Right renal cortex interstitium (tissue), 3 donors: ENCODE measurements at regions not wholly inside any gene's neighbourhood (a gene's known extent, or its start where the extent isn't known, plus 50 kb on each side); places are given as distances from the start of the nearest gene placed in this dataset.

Experiments used
- DNase-seq, 3 donors: peaks; one replicate each; pipeline ENCODE4 v3.0.0-alpha.2; 2013; ENCODE audit warnings: low read depth in 3 of 3, low spot score in 2 of 3

DNA sequence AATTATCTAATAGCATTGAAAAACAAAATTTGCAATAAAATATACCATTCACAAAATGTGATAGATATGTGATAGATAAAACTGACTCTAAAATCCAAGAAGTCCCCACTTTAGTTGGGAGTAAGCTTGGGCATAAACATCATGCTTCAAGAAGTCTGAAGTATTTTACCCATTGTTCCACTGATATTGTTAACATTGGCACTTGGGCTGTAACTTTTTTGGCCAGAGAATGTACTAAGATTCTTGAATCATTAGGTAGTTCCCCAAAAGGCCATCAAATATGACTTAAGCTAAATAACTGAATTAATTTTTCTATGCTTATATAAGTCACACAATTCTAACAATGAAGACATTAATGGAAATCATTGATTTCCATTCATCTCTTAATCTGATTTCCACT lies 413.6 kb downstream of the CDH2 start:
- DNase-seq: no peak

DNA sequence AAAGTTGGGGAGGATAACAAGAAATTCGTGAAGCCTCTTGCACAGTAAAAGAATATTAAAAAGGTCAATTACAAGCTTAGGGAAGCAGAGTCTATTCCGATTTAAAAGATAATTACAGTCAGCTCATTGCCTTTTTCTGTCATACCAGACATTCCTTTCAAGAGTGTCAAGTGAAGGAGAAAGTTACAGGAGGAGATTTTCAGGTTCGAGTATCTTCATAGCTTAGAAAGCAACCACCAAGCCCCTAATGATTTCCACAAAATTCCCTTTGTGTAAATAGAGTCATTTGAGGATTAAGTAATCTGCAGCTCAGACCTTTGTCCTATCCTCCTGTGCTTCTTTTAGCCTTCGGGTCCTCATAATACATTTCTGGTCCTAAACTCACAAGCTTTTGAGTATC lies 414.9 kb downstream of the CDH2 start:
- no peak for DNase-seq

DNA sequence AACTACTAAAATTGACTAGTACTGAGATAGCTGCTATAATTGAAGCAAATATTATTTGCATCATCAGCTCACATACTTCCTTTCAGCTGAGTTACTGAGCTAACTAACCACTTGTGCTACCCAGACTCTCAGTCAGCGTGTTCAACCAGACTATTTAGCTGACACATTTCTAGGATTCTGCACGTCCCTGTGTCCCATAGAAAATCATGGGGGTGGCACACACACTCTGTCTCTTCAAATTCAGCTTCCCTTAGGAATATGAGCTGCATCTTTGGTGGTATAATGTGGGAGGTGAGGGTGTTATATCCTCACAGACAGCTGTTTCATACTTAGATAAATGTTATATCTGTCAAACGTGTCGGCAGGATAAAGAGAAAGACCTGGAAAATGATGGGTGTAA lies 424.0 kb downstream of the CDH2 start:
- no peak for DNase-seq

DNA sequence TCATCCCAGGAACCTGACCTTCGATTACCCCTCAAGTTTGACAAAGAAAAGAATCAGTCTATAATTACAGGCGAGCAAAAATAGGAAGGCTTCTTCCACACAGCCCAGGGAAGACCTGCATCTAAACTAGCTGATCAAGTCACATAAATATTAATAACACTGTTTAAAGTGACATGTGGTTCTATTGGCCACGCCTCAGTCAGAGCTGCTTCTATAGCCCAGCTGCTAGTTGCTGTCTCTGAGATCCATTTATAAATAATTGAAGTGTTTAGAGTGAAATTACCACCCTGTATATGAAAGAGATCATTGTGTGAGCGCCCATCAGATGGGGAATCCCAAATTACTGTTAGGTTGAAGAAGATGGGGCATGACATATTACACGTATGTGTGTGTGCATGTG lies 426.0 kb downstream of the CDH2 start:
- DNase-seq: no peak

DNA sequence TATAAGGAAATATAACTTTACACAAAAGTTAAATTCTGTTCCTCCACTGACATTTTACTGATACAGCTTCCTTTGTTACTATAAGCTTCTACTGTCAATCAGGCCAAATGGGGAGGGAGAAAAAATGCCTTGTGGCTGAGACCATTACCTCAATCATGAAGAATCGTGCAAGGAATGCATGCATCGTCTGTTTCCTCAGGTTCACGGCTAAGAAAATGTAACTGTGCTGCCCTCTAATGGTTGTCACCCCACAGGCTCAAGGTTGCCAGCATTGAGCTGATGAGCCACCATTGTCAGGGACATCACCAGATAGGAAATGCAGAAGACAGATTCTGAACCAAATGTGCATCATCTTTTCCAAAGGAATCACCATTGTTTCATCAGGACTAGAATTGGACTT lies 426.9 kb downstream of the CDH2 start:
- DNase-seq: peak; percentile 25 to 46 (median 27)

DNA sequence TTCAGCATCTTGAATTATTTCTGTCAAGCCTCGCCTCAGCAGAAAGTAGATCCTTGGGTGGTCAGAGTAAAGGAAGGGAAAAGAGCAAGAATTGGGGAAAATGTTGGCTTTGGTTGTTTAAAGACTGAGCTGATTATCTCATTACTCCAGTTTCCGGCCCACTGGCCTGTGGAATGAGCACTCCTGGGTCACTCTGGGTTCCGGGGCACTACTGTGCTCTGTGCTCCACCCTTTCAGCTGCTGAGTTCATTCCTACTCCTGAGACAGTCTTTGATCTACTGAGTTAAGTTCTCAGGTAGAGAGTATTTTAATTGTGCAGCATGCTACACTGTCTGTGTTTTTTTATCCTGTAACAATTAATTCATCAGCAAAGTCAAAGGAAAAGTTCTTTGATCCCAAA lies 427.7 kb downstream of the CDH2 start:
- DNase-seq: peak in 1 of 3 donors; percentile 6

DNA sequence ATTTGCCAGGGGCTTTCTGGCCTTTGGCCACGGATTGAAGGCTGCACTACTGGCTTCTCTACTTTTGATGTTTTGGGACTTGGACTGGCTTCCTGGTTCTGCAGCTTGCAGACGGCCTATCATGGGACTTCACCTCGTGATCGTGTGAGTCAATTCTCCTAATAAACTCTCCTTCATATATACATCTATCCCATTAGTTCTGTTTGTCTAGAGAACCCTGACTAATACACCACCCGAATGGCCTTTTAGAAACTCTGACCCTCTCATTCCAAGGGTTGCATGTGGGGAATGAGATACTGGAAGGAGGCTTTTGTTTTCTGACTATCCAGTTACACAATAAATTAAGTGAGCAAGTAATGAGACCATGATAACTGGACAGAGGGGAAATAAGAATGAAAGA lies 430.7 kb downstream of the CDH2 start:
- no peak for DNase-seq

DNA sequence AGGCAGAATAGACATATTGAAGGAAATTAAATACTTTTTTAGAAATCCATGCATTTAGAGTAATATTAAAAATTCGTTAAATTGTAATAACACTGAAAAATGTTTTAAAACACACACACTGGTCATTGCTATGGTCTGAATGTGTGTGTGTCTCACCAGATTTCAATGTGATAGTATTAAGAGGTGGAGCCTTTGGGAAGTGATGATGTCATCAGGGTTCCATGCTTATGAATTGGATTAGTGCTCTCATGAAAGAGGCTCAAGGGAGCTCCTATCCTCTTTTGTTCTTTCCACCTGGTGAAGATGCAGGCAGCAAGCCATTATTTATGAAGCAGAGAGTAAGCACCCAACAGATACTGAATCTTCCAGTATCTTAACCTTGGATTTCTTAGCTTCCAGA lies 441.8 kb downstream of the CDH2 start:
- DNase-seq: no peak

DNA sequence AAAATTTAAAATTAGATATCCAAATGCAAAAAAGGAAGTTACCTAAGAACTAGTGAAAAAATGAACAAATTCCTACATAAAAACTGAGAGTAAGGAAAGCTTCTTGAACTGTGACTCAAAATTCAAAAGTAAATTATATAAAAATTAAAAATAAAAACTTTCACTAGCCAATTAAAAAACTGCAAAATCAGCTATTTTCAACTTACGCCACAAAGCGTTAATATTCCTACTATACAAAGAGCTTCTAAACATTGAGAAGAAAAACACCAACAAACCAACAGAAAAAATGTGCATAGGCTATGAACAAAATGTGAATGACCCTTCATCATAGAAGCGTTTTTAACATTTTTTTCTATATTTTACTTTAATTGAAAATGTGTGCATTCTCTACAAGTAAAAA lies 445.7 kb downstream of the CDH2 start:
- DNase-seq: no peak

DNA sequence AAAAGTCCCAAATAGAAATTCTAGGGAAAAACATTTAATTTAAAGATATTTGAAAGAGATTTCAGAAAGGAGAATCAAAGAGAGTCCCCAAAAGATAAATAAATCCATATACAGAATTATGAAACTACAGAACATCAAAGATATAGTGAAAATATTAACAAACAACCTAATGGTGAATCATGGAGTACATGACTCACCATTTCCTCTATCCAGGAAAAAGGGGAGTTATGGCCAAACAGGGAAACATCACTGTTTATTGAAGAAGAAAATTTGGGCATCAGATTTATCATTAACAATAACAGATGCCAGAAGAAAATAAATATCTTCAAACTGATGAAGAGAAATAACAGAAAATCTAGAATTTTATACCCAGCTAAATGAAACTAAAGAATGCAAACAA lies 448.3 kb downstream of the CDH2 start:
- DNase-seq: no peak

DNA sequence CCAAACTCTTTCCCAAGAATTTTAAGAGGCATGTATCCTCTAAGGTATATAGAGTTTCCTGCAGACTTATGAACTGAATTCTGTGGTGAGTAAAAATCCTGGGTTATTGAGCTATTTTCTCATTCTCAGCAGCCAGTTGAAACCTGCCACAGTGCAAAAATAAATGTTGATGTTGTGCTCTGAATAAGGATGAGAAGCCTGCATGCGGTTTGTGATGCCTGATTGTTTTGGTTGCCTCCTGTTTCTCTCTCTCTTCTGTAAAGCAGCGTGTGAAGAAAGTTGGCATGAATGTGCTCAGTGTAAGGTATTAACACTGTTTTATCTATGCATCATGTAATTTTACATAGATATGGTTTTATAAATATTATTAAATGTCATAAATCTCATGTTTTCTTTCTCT lies 452.6 kb downstream of the CDH2 start:
- no peak for DNase-seq

DNA sequence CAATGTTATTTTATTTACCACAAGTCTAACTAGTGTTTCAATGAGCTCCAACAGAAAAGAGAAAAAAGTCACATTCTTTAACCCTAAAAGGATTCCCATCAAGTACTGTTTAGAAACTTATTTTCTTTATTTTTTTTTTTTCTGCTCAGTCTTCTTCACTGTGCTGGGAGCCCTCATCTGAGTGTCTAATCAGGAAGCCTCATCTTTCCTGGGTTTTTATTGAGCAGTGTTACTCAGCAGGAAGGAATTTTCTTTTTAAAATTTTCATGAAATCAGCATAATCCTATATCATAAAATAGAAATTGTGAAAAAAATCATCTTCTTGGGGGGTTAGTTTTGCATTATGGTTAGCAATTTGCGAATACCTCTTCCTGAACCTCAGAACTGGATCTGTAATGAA lies 453.8 kb downstream of the CDH2 start:
- DNase-seq: no peak

DNA sequence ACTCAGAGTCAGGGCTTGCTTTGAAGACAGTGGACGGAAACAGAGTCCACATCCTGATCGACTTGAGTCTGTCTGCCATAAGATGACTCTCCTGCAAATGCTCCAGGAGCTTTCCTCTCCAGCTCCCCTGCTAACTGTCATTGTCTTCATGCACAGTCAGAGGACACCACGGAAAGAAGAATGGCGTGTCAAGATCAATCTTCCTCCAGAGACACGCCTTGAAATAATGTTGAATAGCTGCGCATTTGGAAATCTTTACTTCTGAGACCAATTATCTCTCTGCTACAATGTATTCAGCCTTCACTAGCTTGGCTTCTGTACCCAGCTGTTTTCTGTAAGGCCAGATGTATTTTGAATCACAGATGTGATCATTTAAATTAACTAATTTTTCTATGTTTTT lies 457.2 kb downstream of the CDH2 start:
- no peak for DNase-seq

DNA sequence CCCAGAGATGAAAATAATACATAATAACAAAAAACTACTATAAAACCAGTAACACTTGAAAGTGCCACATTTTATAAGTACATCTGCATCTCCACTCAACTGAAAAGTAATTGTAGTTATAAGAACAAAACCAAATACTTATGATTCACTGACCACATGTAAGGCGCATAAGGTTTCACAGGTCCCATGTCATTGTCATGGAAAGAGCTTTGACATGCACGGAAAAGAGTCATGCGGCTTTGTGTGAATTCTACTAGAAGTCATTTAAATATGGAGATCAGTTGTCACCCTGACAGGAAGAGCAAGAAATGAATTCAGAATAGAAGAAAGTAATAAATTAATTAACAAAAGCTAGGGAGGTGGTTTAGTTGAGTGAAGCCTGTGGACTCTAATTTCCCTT lies 459.1 kb downstream of the CDH2 start:
- no peak for DNase-seq

DNA sequence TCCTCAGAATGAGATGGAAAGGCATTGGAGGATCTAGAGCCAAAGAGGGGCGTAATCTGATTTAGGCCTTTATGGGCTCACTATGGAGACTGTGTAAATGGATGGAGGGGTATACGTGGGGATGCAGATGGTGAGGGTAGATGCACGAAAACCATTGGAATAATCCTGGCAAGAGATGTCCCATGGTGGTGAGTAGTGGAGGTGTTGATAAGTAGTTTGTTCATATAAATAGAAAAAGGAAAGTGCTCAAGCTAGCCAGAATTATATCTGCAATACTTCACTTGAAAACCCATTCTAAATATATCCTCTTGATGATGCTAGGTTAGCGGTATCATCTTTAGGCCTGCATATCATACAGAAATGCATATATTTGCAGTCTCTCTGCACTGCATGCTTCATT lies 459.7 kb downstream of the CDH2 start:
- DNase-seq: no peak

DNA sequence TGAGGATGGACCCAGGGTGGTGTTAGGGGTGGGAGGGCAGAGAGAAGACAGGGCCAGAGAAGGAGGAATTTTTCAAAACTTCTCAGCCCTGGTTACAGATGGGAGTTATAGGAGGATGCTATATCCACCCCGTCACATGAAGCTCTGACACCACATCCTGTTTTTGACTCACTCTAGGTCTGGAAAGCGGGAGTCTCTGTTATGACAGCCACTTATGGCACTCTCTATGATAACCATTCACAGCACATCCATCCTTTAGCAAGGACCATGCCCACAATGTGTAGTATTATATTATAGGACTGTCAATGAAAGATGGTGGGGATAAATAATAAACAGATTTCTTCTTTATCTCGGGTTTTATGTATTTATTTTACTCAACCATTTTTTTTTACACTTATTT lies 461.2 kb downstream of the CDH2 start:
- no peak for DNase-seq

DNA sequence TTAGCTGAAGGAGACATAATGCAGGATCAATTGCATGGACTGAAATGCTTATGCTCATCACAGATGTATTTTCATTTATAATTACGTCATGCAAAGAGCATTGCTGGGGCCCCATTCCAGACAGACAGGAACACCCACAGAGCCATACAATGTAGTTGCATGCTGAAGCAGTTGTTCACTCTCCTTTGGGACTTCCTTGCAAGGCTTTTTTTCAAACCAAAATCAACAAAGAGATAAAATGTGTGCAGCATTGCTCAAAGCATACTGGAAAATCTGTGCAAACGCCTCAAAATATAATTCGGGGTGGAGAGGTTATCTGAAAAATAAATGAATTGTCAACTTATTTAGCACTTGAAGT lies 463.2 kb downstream of the CDH2 start:
- no peak for DNase-seq

DNA sequence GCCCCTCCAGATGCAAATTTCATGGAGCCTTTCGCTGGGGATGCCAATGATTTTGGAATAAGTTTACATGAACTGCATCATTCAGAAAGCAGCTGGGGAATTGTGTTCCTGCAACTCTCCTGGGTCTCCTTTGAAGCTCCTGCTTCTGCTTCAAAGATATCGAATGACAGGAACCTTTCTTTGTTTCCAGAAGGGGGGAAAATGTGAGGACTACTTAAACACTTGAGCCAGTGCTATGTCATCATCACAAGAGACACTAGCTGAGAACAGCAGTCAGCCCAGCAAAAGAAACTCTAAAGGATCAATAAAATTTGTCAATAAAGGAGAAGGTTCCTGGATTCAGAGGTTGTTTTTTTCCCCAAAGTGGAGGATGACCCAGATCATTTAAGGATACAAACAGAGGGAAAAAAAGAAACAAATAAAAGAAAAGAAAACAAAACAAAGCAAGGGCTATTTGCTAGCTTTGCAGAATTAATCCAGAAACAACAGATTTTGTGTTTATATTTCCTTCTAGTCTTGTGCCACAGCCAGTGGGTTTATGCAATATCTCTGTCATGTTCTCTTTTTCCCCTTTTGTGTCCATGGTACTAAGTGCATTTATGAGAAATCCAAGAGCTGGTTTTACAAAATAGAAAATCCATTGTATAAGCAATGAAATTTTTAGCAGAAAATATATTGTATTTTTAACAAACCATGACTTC lies 463.7 kb downstream of the CDH2 start:
- DNase-seq: no peak

DNA sequence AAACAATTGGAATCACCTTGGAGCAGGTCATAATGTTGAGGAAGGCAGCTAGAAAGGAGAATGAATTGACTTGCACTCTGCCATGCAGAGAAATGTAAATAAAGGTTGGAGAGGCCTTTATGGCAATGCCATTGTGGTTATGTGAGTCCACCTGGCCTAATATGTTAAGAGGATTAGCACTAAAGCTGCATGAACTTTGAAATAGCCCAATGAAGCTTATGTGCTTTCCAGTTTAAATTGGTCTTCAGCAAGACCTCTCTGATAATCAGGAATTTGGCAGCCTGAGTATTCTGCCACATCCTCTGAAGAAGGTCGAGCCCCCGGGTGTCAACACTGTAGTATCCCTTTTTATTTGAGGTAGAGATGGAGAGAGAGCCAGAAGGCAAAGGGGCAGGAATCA lies 464.9 kb downstream of the CDH2 start:
- DNase-seq: no peak

DNA sequence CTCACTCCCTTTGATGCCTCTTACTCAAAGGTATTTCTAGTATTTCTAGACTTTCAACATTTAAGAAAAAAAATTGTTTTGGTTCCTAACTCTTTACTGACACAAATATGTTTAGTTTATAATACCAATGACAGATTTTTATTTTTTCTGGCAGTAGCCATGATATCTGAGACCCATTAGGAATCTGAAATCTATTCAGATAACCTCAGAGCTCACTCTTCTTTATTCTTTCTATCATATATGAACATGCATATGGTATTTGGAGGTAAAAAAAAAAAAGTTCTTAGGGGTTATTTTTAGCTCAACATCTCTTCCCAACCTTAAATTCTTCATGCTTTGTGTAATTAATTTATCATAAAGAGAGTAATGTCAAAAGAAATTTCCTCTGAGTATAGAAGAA lies 465.5 kb downstream of the CDH2 start:
- DNase-seq: no peak

DNA sequence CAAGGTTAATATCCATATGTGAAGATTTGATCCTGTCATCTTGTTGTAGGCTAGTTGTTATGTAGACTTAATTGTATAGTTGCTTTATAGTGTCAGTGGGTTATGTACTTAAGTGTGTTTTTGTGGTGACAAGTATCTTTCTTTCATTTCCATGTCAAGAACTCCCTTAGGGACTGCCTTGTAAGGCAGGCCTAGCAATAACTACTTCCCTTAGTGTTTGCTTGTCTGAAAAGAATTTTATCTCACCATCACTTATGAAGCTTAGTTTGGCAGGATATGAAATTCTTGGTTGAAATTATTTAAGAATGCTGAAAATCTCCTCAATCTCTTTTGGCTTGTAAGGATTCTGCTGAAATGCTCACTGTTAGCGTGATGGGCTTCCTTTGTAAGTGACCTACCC lies 467.6 kb downstream of the CDH2 start:
- DNase-seq: no peak

DNA sequence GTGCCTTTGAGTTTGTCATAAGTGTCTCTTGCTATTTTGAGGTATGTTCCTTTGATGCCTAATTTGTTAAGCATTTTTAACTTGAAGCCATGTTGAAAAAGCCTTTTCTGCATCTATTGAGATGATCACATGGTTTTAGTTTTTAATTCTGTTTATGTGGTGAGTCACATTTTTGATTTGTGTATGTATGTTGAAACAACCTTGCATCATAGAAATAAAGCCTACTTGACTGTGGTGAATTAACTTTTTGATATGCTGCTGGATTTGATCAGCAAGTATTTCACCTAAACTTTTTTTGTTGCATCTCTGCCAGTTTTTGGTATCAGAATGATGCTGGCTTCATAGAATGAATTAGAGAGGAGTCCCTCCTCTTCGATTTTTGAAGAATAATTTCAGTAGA lies 469.7 kb downstream of the CDH2 start:
- DNase-seq: no peak

DNA sequence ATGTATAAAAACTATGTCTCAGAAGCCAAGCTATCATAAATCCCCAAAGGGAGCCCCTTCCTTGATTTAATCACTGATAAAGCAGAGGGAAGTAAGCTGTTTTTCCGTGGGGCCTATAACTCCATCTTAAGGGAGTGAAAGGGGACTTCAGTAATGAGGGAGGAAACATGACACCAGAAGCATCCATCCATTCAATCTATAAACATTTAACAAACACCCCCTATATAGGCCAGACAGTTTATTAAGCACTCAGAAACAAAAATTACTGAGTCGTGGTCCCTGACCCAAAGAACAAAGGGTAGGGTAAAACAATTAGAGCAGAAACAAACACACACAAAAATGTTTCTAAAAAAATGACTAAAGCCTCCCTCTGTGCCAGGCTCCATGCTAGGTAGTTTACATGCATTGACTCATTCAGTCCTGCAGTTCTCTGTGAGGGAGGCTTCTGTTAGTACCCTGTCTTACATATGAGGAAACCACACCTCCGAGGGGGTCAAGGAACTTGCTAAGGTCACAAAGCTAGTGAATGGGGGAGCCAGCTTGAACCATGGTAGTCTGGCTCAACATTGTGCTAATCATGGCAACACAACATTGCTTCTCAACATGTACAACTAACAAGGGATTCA lies 472.1 kb downstream of the CDH2 start:
- peak in 2 of 3 donors; percentile 27 to 36 for DNase-seq
